Superior temporal gyrus (tissue), 1 donor: ENCODE measurements at regions not wholly inside any gene's neighbourhood (a gene's known extent, or its start where the extent isn't known, plus 50 kb on each side); places are given as distances from the start of the nearest gene placed in this dataset.
"Not testable (repeated sequence)": the region's sequence is repeated elsewhere in the genome, so short reads cannot be mapped to it uniquely, and the experiment has no call there.

Experiments
- DNase-seq: peaks from one replicate; pipeline ENCODE4 v3.0.0-alpha.2; 2016; ENCODE audit errors: extremely low spot score

GRCh38 chr19:28386066-28386465 is 826.9 kb downstream of the UQCRFS1 start:
- no peak for DNase-seq

- no peak for DNase-seq
These were observed 835.9 kb downstream of the UQCRFS1 start for GRCh38 chr19:28377077-28377476.

GRCh38 chr19:28374971-28375370 is 838.0 kb downstream of the UQCRFS1 start:
- DNase-seq, result no peak

GRCh38 chr19:28372576-28373247 is 840.2 kb downstream of the UQCRFS1 start:
- DNase-seq, result no peak

- no peak for DNase-seq
These were observed 845.8 kb downstream of the UQCRFS1 start for GRCh38 chr19:28367146-28367545.

GRCh38 chr19:28363254-28363653 is 849.7 kb downstream of the UQCRFS1 start:
- no peak for DNase-seq

GRCh38 chr19:28359431-28360414 is 853.2 kb downstream of the UQCRFS1 start:
- DNase-seq, result no peak

GRCh38 chr19:28358633-28359032 is 854.3 kb downstream of the UQCRFS1 start:
- DNase-seq, result no peak

- DNase-seq, result no peak
These were observed 861.2 kb downstream of the UQCRFS1 start for GRCh38 chr19:28351761-28352160.

GRCh38 chr19:28351321-28351720 is 861.6 kb downstream of the UQCRFS1 start:
- DNase-seq, result not testable (repeated sequence)

- no peak for DNase-seq
These were observed 862.3 kb downstream of the UQCRFS1 start for GRCh38 chr19:28350673-28351072.

- no peak for DNase-seq
These were observed 862.9 kb downstream of the UQCRFS1 start for GRCh38 chr19:28350037-28350436.

- no peak for DNase-seq
These were observed 863.3 kb downstream of the UQCRFS1 start for GRCh38 chr19:28349604-28350003.

GRCh38 chr19:28345811-28346210 is 867.1 kb downstream of the UQCRFS1 start:
- DNase-seq, result no peak

- no peak for DNase-seq
These were observed 871.1 kb downstream of the UQCRFS1 start for GRCh38 chr19:28341810-28342350.

GRCh38 chr19:28334419-28334818 is 878.5 kb downstream of the UQCRFS1 start:
- DNase-seq, result no peak

- no peak for DNase-seq
These were observed 879.0 kb downstream of the UQCRFS1 start for GRCh38 chr19:28333909-28334308.

- DNase-seq, result no peak
These were observed 880.1 kb downstream of the UQCRFS1 start for GRCh38 chr19:28332886-28333285.

GRCh38 chr19:28332351-28332750 is 880.6 kb downstream of the UQCRFS1 start:
- no peak for DNase-seq

- no peak for DNase-seq
These were observed 881.4 kb downstream of the UQCRFS1 start for GRCh38 chr19:28331596-28331995.

GRCh38 chr19:28330831-28331230 is 882.1 kb downstream of the UQCRFS1 start:
- DNase-seq, result no peak

GRCh38 chr19:28329429-28329828 is 883.5 kb downstream of the UQCRFS1 start:
- no peak for DNase-seq

- no peak for DNase-seq
These were observed 885.0 kb downstream of the UQCRFS1 start for GRCh38 chr19:28327905-28328304.
